Esophagus muscularis mucosa (tissue), 4 donors: ENCODE measurements at regions not wholly inside any gene's neighbourhood (a gene's known extent, or its start where the extent isn't known, plus 50 kb on each side); places are given as distances from the start of the nearest gene placed in this dataset.

Experiments
- DNase-seq: peaks from one replicate; pipeline ENCODE4 v3.0.0-alpha.2; 2017; ENCODE audit errors: extremely low spot score
- H3K27ac ChIP-seq, 4 donors: fragments of 200-600 bp; sonication (generic); replicated peaks in 1 of 4; 1 replicate in 3 of 4; 2 replicates in 1 of 4; pipeline ENCODE4 v1.5.1; 2016 to 2019; ENCODE audit warnings: mild to moderate bottlenecking in 1 of 4
- H3K27me3 ChIP-seq, 4 donors: fragments of 200-600 bp; sonication (generic); one replicate each; pipeline versions ENCODE4 v1.5.1 to v1.6.0; 2016 to 2019
- H3K36me3 ChIP-seq, 4 donors: fragments of 200-600 bp; sonication (generic); one replicate each; pipeline ENCODE4 v1.5.1; 2016 to 2019
- H3K4me1 ChIP-seq, 4 donors: fragments of 200-600 bp; sonication (generic); one replicate each; pipeline ENCODE4 v1.5.1; 2016 to 2019
- H3K4me3 ChIP-seq, 4 donors: fragments of 200-600 bp; sonication (generic); 1 replicate in 2 of 4; 2 replicates in 2 of 4; pipeline ENCODE4 v1.5.1; 2016 to 2019; ENCODE audit warnings: mild to moderate bottlenecking in 4 of 4, moderate library complexity in 1 of 4
- H3K9me3 ChIP-seq, 4 donors: fragments of 200-600 bp; sonication (generic); 1 replicate in 3 of 4; 2 replicates in 1 of 4; pipeline ENCODE4 v1.5.1; 2016 to 2019
- CTCF ChIP-seq, 3 experiments: fragments of 200-600 bp in 2 of 3; fragments of 450-650 bp in 1 of 3; sonication (generic) in 2 of 3; IDR thresholded peaks; one replicate each; pipeline ENCODE4 v1.5.1; 2017 to 2019; ENCODE audit warnings: antibody characterized with exemption in 3 of 3, mild to moderate bottlenecking in 2 of 3, moderate library complexity in 1 of 3
- EP300 ChIP-seq: sonication (generic); formaldehyde crosslinking; IDR thresholded peaks from one replicate; pipeline ENCODE4 v1.6.1; 2017; ENCODE audit warnings: antibody characterized with exemption
- POLR2A ChIP-seq: fragments of 450-650 bp; IDR thresholded peaks from one replicate; pipeline ENCODE4 v1.6.1; 2017; ENCODE audit warnings: antibody characterized with exemption, moderate library complexity, mild to moderate bottlenecking, low read depth
- POLR2AphosphoS5 ChIP-seq, 2 donors: sonication (generic); formaldehyde crosslinking; IDR thresholded peaks; one replicate each; pipeline ENCODE4 v1.6.1; 2017; ENCODE audit warnings: antibody characterized with exemption in 2 of 2
- WGBS: methylation state at CpG from one replicate; pipeline ENCODE4 v1.1.5; 2018; 5-methylcytosine and 5-hydroxymethylcytosine counted together
- intact Hi-C: fragments of 100-400 bp; cut with DNase I; formaldehyde crosslinking; loops from one replicate; pipeline ENCODE4 v1.15.1; 2023

- no peak overlapping the region for H3K4me3 ChIP-seq
- TF ChIP-seq CTCF (IDR thresholded peaks at IDR 0.05) (no peak), POLR2AphosphoS5 (IDR thresholded peaks at IDR 0.05) (no peak), POLR2A (no peak), EP300 (no peak)
- intact Hi-C loops = no loop called here
- H3K27ac ChIP-seq = no peak overlapping the region
- H3K27me3 ChIP-seq = no peaks in the 10 kb centered on the region
- DNase-seq = no peak
- WGBS = 88% methylated on average over 11 of the region's 13 CpGs
- H3K36me3 ChIP-seq = no peaks in the 10 kb centered on the region
- H3K9me3 ChIP-seq = peaks cover 0 to 22% (median 8%) of the 10 kb centered on the region in 4 donors
- no peaks in the 10 kb centered on the region for H3K4me1 ChIP-seq
These were observed 56.5 kb upstream of the C14orf180 start for GRCh38 chr14:104522926-104523545.

GRCh38 chr14:104523546-104523935, 56.0 kb upstream of the C14orf180 start:
- TF ChIP-seq CTCF (IDR thresholded peaks at IDR 0.05) (no peak), POLR2AphosphoS5 (IDR thresholded peaks at IDR 0.05) (no peak), POLR2A (no peak), EP300 (no peak)

GRCh38 chr14:104524726-104525125, 54.8 kb upstream of the C14orf180 start:
- H3K4me3 ChIP-seq = no peak overlapping the region
- no peaks in the 10 kb centered on the region for H3K4me1 ChIP-seq
- H3K27ac ChIP-seq = no peak overlapping the region
- H3K27me3 ChIP-seq = peaks cover 0 to 5% (median 0%) of the 10 kb centered on the region in 4 donors
- no peak for TF ChIP-seq POLR2AphosphoS5 (IDR thresholded peaks at IDR 0.05)
- no peak for TF ChIP-seq EP300
- intact Hi-C loops = no loop called here
- H3K36me3 ChIP-seq = no peaks in the 10 kb centered on the region
- H3K9me3 ChIP-seq = peaks cover 0 to 31% (median 13%) of the 10 kb centered on the region in 4 donors
- WGBS = 82% methylated on average over 9 of the region's 9 CpGs
- DNase-seq = no peak

More at GRCh38 chr14:104523546-104523935, 56.0 kb upstream of the C14orf180 start:
- 91% methylated on average over 7 of the region's 7 CpGs for WGBS
- no peak for DNase-seq
- Histone ChIP-seq H3K27me3 (no peaks in the 10 kb centered on the region), H3K27ac (no peak overlapping the region), H3K9me3 (peaks cover 0 to 26% (median 13%) of the 10 kb centered on the region in 4 donors), H3K4me1 (no peaks in the 10 kb centered on the region), H3K4me3 (no peak overlapping the region), H3K36me3 (no peaks in the 10 kb centered on the region)
- intact Hi-C loops = no loop called here

- peaks cover 0 to 31% (median 13%) of the 10 kb centered on the region in 4 donors for H3K9me3 ChIP-seq
- DNase-seq = no peak
- H3K4me1 ChIP-seq = no peaks in the 10 kb centered on the region
- intact Hi-C loops = no loop called here
- no peak overlapping the region for H3K4me3 ChIP-seq
- H3K27me3 ChIP-seq = peaks cover 0 to 12% (median 0%) of the 10 kb centered on the region in 4 donors
- no peak overlapping the region for H3K27ac ChIP-seq
- 68% methylated on average over 5 of the region's 5 CpGs for WGBS
- no peaks in the 10 kb centered on the region for H3K36me3 ChIP-seq
- TF ChIP-seq POLR2AphosphoS5 (IDR thresholded peaks at IDR 0.05) = no peak
- TF ChIP-seq EP300 = no peak
- TF ChIP-seq CTCF (IDR thresholded peaks at IDR 0.05) = no peak
- TF ChIP-seq POLR2A = no peak
These were observed 52.6 kb upstream of the C14orf180 start for GRCh38 chr14:104526723-104527645.

GRCh38 chr14:104527857-104528459, 51.6 kb upstream of the C14orf180 start:
- no peaks in the 10 kb centered on the region for H3K36me3 ChIP-seq
- H3K27me3 ChIP-seq = peaks cover 0 to 12% (median 0%) of the 10 kb centered on the region in 4 donors
- no peak overlapping the region for H3K27ac ChIP-seq
- TF ChIP-seq POLR2AphosphoS5 (IDR thresholded peaks at IDR 0.05) (no peak), CTCF (IDR thresholded peaks at IDR 0.05) (no peak), EP300 (no peak), POLR2A (no peak)
- no peak overlapping the region for H3K4me3 ChIP-seq
- peaks cover 0 to 31% (median 13%) of the 10 kb centered on the region in 4 donors for H3K9me3 ChIP-seq
- no peaks in the 10 kb centered on the region for H3K4me1 ChIP-seq
- WGBS = 90% methylated on average over 4 of the region's 4 CpGs
- no peak for DNase-seq
- intact Hi-C loops = no loop called here
